Lower leg skin (tissue), 4 donors: ENCODE measurements at regions not wholly inside any gene's neighbourhood (a gene's known extent, or its start where the extent isn't known, plus 50 kb on each side); places are given as distances from the start of the nearest gene placed in this dataset.

Experiments
- DNase-seq, 2 donors: peaks; one replicate each; pipeline ENCODE4 v3.0.0-alpha.2; 2019; ENCODE audit warnings: low spot score in 2 of 2
- H3K4me3 ChIP-seq: fragments of 200-600 bp; sonication (generic); 2 replicates; pipeline ENCODE4 v1.5.1; 2017; ENCODE audit warnings: mild to moderate bottlenecking, low read depth; ENCODE audit not compliant: poor library complexity, severe bottlenecking
- CTCF ChIP-seq, 3 donors: fragments of 450-650 bp; IDR thresholded peaks; one replicate each; pipeline ENCODE4 v1.5.1; 2016; ENCODE audit warnings: antibody characterized with exemption in 3 of 3, mild to moderate bottlenecking in 3 of 3, moderate library complexity in 2 of 3
- POLR2A ChIP-seq, 2 donors: fragments of 450-650 bp; IDR thresholded peaks; one replicate each; pipeline ENCODE4 v1.6.1; 2016 to 2017; ENCODE audit warnings: antibody characterized with exemption in 2 of 2, mild to moderate bottlenecking in 1 of 2, moderate library complexity in 1 of 2
- WGBS, 2 donors: methylation state at CpG; one replicate each; pipeline ENCODE4 v1.1.5; 2018; 5-methylcytosine and 5-hydroxymethylcytosine counted together
- intact Hi-C: fragments of 100-400 bp; cut with DNase I; formaldehyde crosslinking; loops from one replicate; pipeline ENCODE4 v1.15.0; 2023; ENCODE audit warnings: low total_unique reads

- 59 to 67% methylated on average over 5 of the region's 5 CpGs for WGBS, 2 donors
- TF ChIP-seq CTCF (IDR thresholded peaks at IDR 0.05) (no peak), POLR2A (IDR thresholded peaks at IDR 0.05) (no peak)
- intact Hi-C loops = no loop called here
- H3K4me3 ChIP-seq = no peak overlapping the region
- peak in 1 of 2 donors; percentile 74 for DNase-seq
Measured at GRCh38 chr2:42900289-42900891, 108.0 kb upstream of the HAAO start.

- no peak overlapping the region for H3K4me3 ChIP-seq
- TF ChIP-seq CTCF (IDR thresholded peaks at IDR 0.05) = no peak
- TF ChIP-seq POLR2A (IDR thresholded peaks at IDR 0.05) = no peak
- WGBS, 2 donors = 78 to 87% methylated on average over 2 of the region's 2 CpGs
- intact Hi-C loops = no loop called here
- peak in 1 of 2 donors; percentile 76 for DNase-seq
Measured at GRCh38 chr2:42897358-42897757, 105.0 kb upstream of the HAAO start.

- DNase-seq = peak in 1 of 2 donors; percentile 12
- intact Hi-C loops = no loop called here
- no peak overlapping the region for H3K4me3 ChIP-seq
- no peak for TF ChIP-seq CTCF (IDR thresholded peaks at IDR 0.05)
- TF ChIP-seq POLR2A (IDR thresholded peaks at IDR 0.05) = no peak
- WGBS, 2 donors = 74 to 75% methylated on average over 5 of the region's 5 CpGs
Measured at GRCh38 chr2:42895791-42896135, 103.4 kb upstream of the HAAO start.

GRCh38 chr2:42895134-42895790 is 102.9 kb upstream of the HAAO start:
- TF ChIP-seq CTCF (IDR thresholded peaks at IDR 0.05) (no peak), POLR2A (IDR thresholded peaks at IDR 0.05) (no peak)
- peak in 1 of 2 donors; percentile 62 for DNase-seq
- no peak overlapping the region for H3K4me3 ChIP-seq
- 93 to 96% methylated on average over 6 of the region's 6 CpGs for WGBS, 2 donors
- intact Hi-C loops = no loop called here

- DNase-seq = peak in 1 of 2 donors; percentile 42
- intact Hi-C loops = no loop called here
- H3K4me3 ChIP-seq = no peak overlapping the region
- 92 to 93% methylated on average over 5 of the region's 5 CpGs for WGBS, 2 donors
- no peak for TF ChIP-seq CTCF (IDR thresholded peaks at IDR 0.05)
- no peak for TF ChIP-seq POLR2A (IDR thresholded peaks at IDR 0.05)
Measured at GRCh38 chr2:42893047-42893758, 100.8 kb upstream of the HAAO start.
